AG09309 (cell line): ENCODE measurements at regions not wholly inside any gene's neighbourhood (a gene's known extent, or its start where the extent isn't known, plus 50 kb on each side); places are given as distances from the start of the nearest gene placed in this dataset.
"Not testable (repeated sequence)": the region's sequence is repeated elsewhere in the genome, so short reads cannot be mapped to it uniquely, and the experiment has no call there.

Source experiments
- DNase-seq: peaks from one replicate; pipeline ENCODE4 v3.0.0-alpha.2; 2010; ENCODE audit warnings: low read depth
- H3K4me3 ChIP-seq: 2 replicates; pipeline ENCODE4 v1.5.1; 2011; ENCODE audit warnings: mild to moderate bottlenecking, low read depth, low read length, moderate library complexity; ENCODE audit not compliant: control insufficient read depth
- CTCF ChIP-seq: IDR thresholded peaks from 2 replicates; pipeline ENCODE4 v1.5.1; 2011; ENCODE audit warnings: mild to moderate bottlenecking, low read depth, low read length, inconsistent platforms; ENCODE audit not compliant: insufficient read depth, control insufficient read depth; ENCODE audit errors: missing control alignments

GRCh38 chr21:28066596-28067387 lies 925.9 kb downstream of the LTN1 start:
- no peak for TF ChIP-seq CTCF
- H3K4me3 ChIP-seq, result no peak overlapping the region
- no peak for DNase-seq

- TF ChIP-seq CTCF, result no peak
- H3K4me3 ChIP-seq, result no peak overlapping the region
- no peak for DNase-seq
Observed at GRCh38 chr21:28066076-28066475, 926.6 kb downstream of the LTN1 start.

GRCh38 chr21:28063241-28064216 lies 929.1 kb downstream of the LTN1 start:
- no peak for DNase-seq
- H3K4me3 ChIP-seq, result no peak overlapping the region
- no peak for TF ChIP-seq CTCF

GRCh38 chr21:28052956-28053355 lies 939.7 kb downstream of the LTN1 start:
- H3K4me3 ChIP-seq, DNase-seq: not testable (repeated sequence)

- peak; percentile 33 for DNase-seq
- TF ChIP-seq CTCF, result peak; percentile 44
- H3K4me3 ChIP-seq, result not testable (repeated sequence)
Observed at GRCh38 chr21:28051649-28052048, 941.0 kb downstream of the LTN1 start.

- not testable (repeated sequence) for H3K4me3 ChIP-seq
Observed at GRCh38 chr21:28035692-28036091, 957.0 kb downstream of the LTN1 start.

GRCh38 chr21:28034916-28035315 lies 957.8 kb downstream of the LTN1 start:
- H3K4me3 ChIP-seq, DNase-seq: not testable (repeated sequence)

More at GRCh38 chr21:28035692-28036091, 957.0 kb downstream of the LTN1 start:
- DNase-seq, result not testable (repeated sequence)

GRCh38 chr21:28034334-28034733 lies 958.3 kb downstream of the LTN1 start:
- not testable (repeated sequence) for DNase-seq, H3K4me3 ChIP-seq

GRCh38 chr21:28032652-28033051 lies 960.0 kb downstream of the LTN1 start:
- DNase-seq, H3K4me3 ChIP-seq: not testable (repeated sequence)

- DNase-seq, H3K4me3 ChIP-seq: not testable (repeated sequence)
Observed at GRCh38 chr21:28031066-28031465, 961.6 kb downstream of the LTN1 start.
